Breast epithelium (tissue), 4 donors: ENCODE measurements at regions not wholly inside any gene's neighbourhood (a gene's known extent, or its start where the extent isn't known, plus 50 kb on each side); places are given as distances from the start of the nearest gene placed in this dataset.

ENCODE experiments used
- DNase-seq, 2 donors: peaks; one replicate each; pipeline ENCODE4 v3.0.0-alpha.2; 2019; ENCODE audit warnings: low spot score in 2 of 2
- H3K27ac ChIP-seq, 2 donors: fragments of 200-600 bp; sonication (generic) in 1 of 2; one replicate each; pipeline ENCODE4 v1.5.1; 2016 to 2019; ENCODE audit warnings: mild to moderate bottlenecking in 1 of 2
- H3K27me3 ChIP-seq, 2 donors: fragments of 200-600 bp; sonication (generic) in 1 of 2; one replicate each; pipeline versions ENCODE4 v1.5.1 to v1.6.0; 2017 to 2019; ENCODE audit warnings: control low read depth in 1 of 2, mild to moderate bottlenecking in 1 of 2
- H3K36me3 ChIP-seq: fragments of 200-600 bp; one replicate; pipeline ENCODE4 v1.5.1; 2019
- H3K4me1 ChIP-seq, 2 donors: fragments of 200-600 bp; sonication (generic); one replicate each; pipeline ENCODE4 v1.5.1; 2016 to 2019; ENCODE audit warnings: control low read depth in 1 of 2
- H3K4me3 ChIP-seq, 3 donors: fragments of 200-600 bp; sonication (generic); 1 replicate in 2 of 3; 2 replicates in 1 of 3; pipeline ENCODE4 v1.5.1; 2016 to 2019; ENCODE audit warnings: mild to moderate bottlenecking in 3 of 3, moderate library complexity in 2 of 3
- H3K9me3 ChIP-seq, 2 donors: fragments of 200-600 bp; sonication (generic) in 1 of 2; one replicate each; pipeline ENCODE4 v1.5.1; 2016 to 2019; ENCODE audit warnings: control low read depth in 1 of 2
- POLR2A ChIP-seq: fragments of 450-650 bp; IDR thresholded peaks from one replicate; pipeline ENCODE4 v1.6.1; 2016; ENCODE audit warnings: antibody characterized with exemption, mild to moderate bottlenecking, moderate library complexity
- POLR2AphosphoS5 ChIP-seq, 3 donors: sonication (generic); formaldehyde crosslinking; IDR thresholded peaks; one replicate each; pipeline ENCODE4 v1.6.1; 2017; ENCODE audit warnings: antibody characterized with exemption in 3 of 3
- intact Hi-C: fragments of 100-400 bp; cut with DNase I; formaldehyde crosslinking; loops from one replicate; pipeline ENCODE4 v1.15.1; 2023; ENCODE audit warnings: low total_unique reads
- TF ChIP-seq, protein P1 (sequence below), 3 donors: fragments of 450-650 bp; IDR thresholded peaks; one replicate each; pipeline ENCODE4 v1.5.1; 2016 to 2017; ENCODE audit warnings: antibody characterized with exemption in 3 of 3, mild to moderate bottlenecking in 3 of 3, moderate library complexity in 3 of 3

DNA sequence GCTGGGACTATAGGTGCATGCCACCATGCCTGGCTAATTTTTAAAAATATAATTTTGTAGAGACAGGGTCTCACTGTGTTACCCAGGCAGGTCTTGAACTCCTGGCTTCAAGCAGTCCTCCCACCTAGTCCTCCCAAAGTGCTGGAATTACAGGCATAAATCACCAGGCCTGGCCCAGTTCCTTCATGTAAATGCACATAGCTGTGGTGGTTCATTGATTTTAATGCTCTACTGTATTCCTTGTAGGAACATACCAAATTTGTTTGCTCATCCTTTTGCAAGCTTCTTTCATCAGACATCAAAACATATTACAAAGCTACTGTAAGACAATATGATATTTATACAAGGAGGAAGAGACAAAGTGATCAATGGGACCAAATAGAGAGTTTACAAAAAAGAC, 237.5 kb upstream of the ESRRG start:
- intact Hi-C loops, result no loop called here
- no peak for DNase-seq
- Histone ChIP-seq H3K36me3 (no peaks in the 10 kb centered on the region), H3K9me3 (peaks cover 0 to 6% of the 10 kb centered on the region in 2 donors), H3K27me3 (no peaks in the 10 kb centered on the region), H3K27ac (no peak overlapping the region), H3K4me1 (no peaks in the 10 kb centered on the region), H3K4me3 (no peak overlapping the region)
- no peak for TF ChIP-seq POLR2AphosphoS5 (IDR thresholded peaks at IDR 0.05)

DNA sequence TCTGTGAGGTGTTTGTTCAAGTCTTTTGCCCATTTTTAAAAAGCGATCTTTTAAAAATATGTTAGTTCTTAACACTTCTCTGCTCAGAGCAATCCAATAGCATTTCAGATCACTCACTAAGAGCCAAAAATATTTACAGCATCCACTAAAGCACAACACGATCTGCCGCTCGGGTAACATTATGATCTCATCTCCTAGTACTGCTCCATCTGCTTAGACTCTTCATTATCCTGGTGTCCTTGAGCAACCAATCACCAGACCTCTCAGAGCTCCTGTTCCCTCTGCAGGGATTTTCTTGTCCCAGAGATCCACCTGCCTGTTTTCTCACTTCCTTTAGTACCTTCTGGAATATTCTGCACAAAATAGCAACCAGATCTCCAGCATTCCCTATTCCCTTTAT, 235.3 kb upstream of the ESRRG start:
- Histone ChIP-seq H3K4me1 (no peaks in the 10 kb centered on the region), H3K27me3 (no peaks in the 10 kb centered on the region), H3K36me3 (no peaks in the 10 kb centered on the region), H3K27ac (no peak overlapping the region), H3K9me3 (peaks cover 0 to 6% of the 10 kb centered on the region in 2 donors), H3K4me3 (no peak overlapping the region)
- DNase-seq, result no peak
- intact Hi-C loops, result no loop called here
- no peak for TF ChIP-seq POLR2AphosphoS5 (IDR thresholded peaks at IDR 0.05)
- TF ChIP-seq, protein P1, sequence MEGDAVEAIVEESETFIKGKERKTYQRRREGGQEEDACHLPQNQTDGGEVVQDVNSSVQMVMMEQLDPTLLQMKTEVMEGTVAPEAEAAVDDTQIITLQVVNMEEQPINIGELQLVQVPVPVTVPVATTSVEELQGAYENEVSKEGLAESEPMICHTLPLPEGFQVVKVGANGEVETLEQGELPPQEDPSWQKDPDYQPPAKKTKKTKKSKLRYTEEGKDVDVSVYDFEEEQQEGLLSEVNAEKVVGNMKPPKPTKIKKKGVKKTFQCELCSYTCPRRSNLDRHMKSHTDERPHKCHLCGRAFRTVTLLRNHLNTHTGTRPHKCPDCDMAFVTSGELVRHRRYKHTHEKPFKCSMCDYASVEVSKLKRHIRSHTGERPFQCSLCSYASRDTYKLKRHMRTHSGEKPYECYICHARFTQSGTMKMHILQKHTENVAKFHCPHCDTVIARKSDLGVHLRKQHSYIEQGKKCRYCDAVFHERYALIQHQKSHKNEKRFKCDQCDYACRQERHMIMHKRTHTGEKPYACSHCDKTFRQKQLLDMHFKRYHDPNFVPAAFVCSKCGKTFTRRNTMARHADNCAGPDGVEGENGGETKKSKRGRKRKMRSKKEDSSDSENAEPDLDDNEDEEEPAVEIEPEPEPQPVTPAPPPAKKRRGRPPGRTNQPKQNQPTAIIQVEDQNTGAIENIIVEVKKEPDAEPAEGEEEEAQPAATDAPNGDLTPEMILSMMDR (IDR thresholded peaks at IDR 0.05), result no peak
- TF ChIP-seq POLR2A, result no peak

- Histone ChIP-seq H3K4me3 (no peak overlapping the region), H3K4me1 (no peaks in the 10 kb centered on the region), H3K9me3 (peaks cover 0 to 6% of the 10 kb centered on the region in 2 donors), H3K36me3 (no peaks in the 10 kb centered on the region), H3K27ac (no peak overlapping the region), H3K27me3 (no peaks in the 10 kb centered on the region)
- intact Hi-C loops, result no loop called here
- no peak for TF ChIP-seq POLR2A
- TF ChIP-seq, protein P1 (IDR thresholded peaks at IDR 0.05), result no peak
- TF ChIP-seq POLR2AphosphoS5 (IDR thresholded peaks at IDR 0.05), result no peak
- DNase-seq, result no peak
These were observed 230.3 kb upstream of the ESRRG start for GRCh38 chr1:216953495-216953894.

DNA sequence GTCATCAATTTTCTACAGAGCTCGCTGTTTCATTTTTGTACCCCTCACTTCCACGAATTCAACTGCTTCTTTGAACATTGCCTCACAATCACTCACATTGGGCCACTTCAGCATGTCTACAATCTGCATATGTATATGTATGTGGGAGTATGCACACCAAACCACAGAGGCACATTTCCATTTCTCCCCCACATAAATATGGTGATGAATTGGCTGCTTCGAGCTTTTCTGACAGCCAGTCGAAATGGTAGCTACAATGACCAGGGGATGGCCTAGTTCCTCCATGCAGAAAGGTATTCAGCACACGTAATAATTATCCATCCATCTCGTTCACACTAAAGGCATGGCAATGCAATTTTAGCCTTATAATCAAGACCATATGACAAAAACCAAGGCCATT, 229.6 kb upstream of the ESRRG start:
- intact Hi-C loops, result no loop called here
- TF ChIP-seq, protein P1 (IDR thresholded peaks at IDR 0.05), result no peak
- TF ChIP-seq POLR2AphosphoS5 (IDR thresholded peaks at IDR 0.05), result no peak
- no peak for TF ChIP-seq POLR2A
- peaks cover 0 to 6% of the 10 kb centered on the region in 2 donors for H3K9me3 ChIP-seq
- no peaks in the 10 kb centered on the region for H3K27me3 ChIP-seq
- DNase-seq, result no peak
- H3K4me1 ChIP-seq, result no peaks in the 10 kb centered on the region
- no peak overlapping the region for H3K4me3 ChIP-seq
- H3K36me3 ChIP-seq, result no peaks in the 10 kb centered on the region
- no peak overlapping the region for H3K27ac ChIP-seq

GRCh38 chr1:216945538-216946080, 222.4 kb upstream of the ESRRG start:
- Histone ChIP-seq H3K27ac (no peak overlapping the region), H3K4me1 (no peaks in the 10 kb centered on the region), H3K9me3 (no peaks in the 10 kb centered on the region), H3K36me3 (no peaks in the 10 kb centered on the region), H3K4me3 (no peak overlapping the region), H3K27me3 (no peaks in the 10 kb centered on the region)
- intact Hi-C loops, result no loop called here
- TF ChIP-seq, protein P1 (IDR thresholded peaks at IDR 0.05), result no peak
- TF ChIP-seq POLR2AphosphoS5 (IDR thresholded peaks at IDR 0.05) (no peak), POLR2A (no peak)
- DNase-seq, result no peak
